ENCODE measurements at regions not wholly inside any gene's neighbourhood (a gene's known extent, or its start where the extent isn't known, plus 50 kb on each side); places are given as distances from the start of the nearest gene placed in this dataset.

DNA sequence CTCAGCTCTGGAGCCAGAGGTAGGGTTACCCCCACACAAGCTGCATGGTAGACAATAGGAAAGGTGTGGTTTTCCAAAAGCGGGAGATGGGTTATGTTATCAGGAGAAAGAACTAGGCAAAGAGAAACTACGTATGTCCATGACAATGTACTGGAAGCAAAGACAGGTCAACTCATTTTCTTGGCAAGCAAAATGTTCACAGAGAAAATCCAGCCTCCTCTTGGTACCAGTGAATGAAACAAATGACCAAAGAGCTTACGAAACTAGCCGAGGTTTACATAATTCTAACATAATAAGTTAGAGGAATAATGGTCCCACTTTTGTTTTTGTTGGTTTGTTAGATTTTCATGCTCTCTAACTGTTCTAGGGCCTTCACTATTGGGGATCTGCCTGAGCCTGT, 338.1 kb upstream of the TGFBR2 start:
- TF ChIP-seq, protein P1, sequence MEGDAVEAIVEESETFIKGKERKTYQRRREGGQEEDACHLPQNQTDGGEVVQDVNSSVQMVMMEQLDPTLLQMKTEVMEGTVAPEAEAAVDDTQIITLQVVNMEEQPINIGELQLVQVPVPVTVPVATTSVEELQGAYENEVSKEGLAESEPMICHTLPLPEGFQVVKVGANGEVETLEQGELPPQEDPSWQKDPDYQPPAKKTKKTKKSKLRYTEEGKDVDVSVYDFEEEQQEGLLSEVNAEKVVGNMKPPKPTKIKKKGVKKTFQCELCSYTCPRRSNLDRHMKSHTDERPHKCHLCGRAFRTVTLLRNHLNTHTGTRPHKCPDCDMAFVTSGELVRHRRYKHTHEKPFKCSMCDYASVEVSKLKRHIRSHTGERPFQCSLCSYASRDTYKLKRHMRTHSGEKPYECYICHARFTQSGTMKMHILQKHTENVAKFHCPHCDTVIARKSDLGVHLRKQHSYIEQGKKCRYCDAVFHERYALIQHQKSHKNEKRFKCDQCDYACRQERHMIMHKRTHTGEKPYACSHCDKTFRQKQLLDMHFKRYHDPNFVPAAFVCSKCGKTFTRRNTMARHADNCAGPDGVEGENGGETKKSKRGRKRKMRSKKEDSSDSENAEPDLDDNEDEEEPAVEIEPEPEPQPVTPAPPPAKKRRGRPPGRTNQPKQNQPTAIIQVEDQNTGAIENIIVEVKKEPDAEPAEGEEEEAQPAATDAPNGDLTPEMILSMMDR (IDR thresholded peaks at IDR 0.05), result no peak
- TF ChIP-seq POLR2AphosphoS5 (IDR thresholded peaks at IDR 0.05), result no peak
- no peak for TF ChIP-seq POLR2A (IDR thresholded peaks at IDR 0.05)
